Upper lobe of left lung (tissue), 4 donors: ENCODE measurements at regions not wholly inside any gene's neighbourhood (a gene's known extent, or its start where the extent isn't known, plus 50 kb on each side); places are given as distances from the start of the nearest gene placed in this dataset.

Source experiments
- CTCF ChIP-seq, 6 experiments: fragments of 450-650 bp in 4 of 6; fragments of 200-600 bp in 2 of 6; sonication (generic) in 2 of 6; IDR thresholded peaks; one replicate each; pipeline ENCODE4 v1.5.1; 2016 to 2019; ENCODE audit warnings: antibody characterized with exemption in 6 of 6
- EP300 ChIP-seq, 4 donors: sonication (generic); formaldehyde crosslinking; IDR thresholded peaks; one replicate each; pipeline ENCODE4 v1.5.1; 2017; ENCODE audit warnings: antibody characterized with exemption in 4 of 4, control low read depth in 2 of 4
- POLR2AphosphoS5 ChIP-seq, 2 donors: sonication (generic); formaldehyde crosslinking; IDR thresholded peaks; one replicate each; pipeline ENCODE4 v1.5.1; 2017; ENCODE audit warnings: antibody characterized with exemption in 2 of 2

- no peak for TF ChIP-seq CTCF (IDR thresholded peaks at IDR 0.05)
- no peak for TF ChIP-seq POLR2AphosphoS5 (IDR thresholded peaks at IDR 0.05)
- TF ChIP-seq EP300 (IDR thresholded peaks at IDR 0.05), result no peak
These were observed 192.8 kb downstream of the MTX2 start for GRCh38 chr2:176461809-176462670.
